OCI-LY1 (cell line): ENCODE measurements at regions not wholly inside any gene's neighbourhood (a gene's known extent, or its start where the extent isn't known, plus 50 kb on each side); places are given as distances from the start of the nearest gene placed in this dataset.

Experiments used
- H2AFZ ChIP-seq: fragments of 200-600 bp; sonication (generic), shearing (Covaris generic); 2 replicates; pipeline ENCODE4 v1.6.0; 2014; ENCODE audit warnings: antibody characterized with exemption, mild to moderate bottlenecking, low read length
- H3F3A ChIP-seq: fragments of 200-600 bp; sonication (generic), shearing (Covaris generic); 2 replicates; pipeline ENCODE4 v1.6.0; 2014; ENCODE audit warnings: mild to moderate bottlenecking, antibody characterized with exemption, low read length, moderate library complexity; ENCODE audit not compliant: insufficient read depth
- H3K27ac ChIP-seq: fragments of 200-600 bp; sonication (generic); 2 replicates; pipeline ENCODE4 v1.5.1; 2014; ENCODE audit warnings: low read length, mixed run types, mild to moderate bottlenecking, low read depth; ENCODE audit not compliant: poor library complexity, severe bottlenecking
- H3K27me3 ChIP-seq: fragments of 200-600 bp; sonication (generic); 2 replicates; pipeline ENCODE4 v1.6.0; 2014; ENCODE audit warnings: antibody characterized with exemption, mild to moderate bottlenecking, low read length, moderate library complexity; ENCODE audit not compliant: insufficient read depth
- H3K36me3 ChIP-seq: fragments of 200-600 bp; sonication (generic); 2 replicates; pipeline ENCODE4 v1.6.1; 2014; ENCODE audit warnings: mild to moderate bottlenecking, antibody characterized with exemption, low read length, moderate library complexity, mixed read lengths; ENCODE audit not compliant: insufficient read depth
- H3K4me1 ChIP-seq: fragments of 200-600 bp; sonication (generic); 2 replicates; pipeline ENCODE4 v1.5.1; 2014; ENCODE audit warnings: mild to moderate bottlenecking, low read length, moderate library complexity; ENCODE audit not compliant: insufficient read depth, severe bottlenecking
- H3K4me2 ChIP-seq: fragments of 200-600 bp; sonication (generic), shearing (Covaris generic); 2 replicates; pipeline ENCODE4 v1.6.1; 2014; ENCODE audit warnings: low read length
- H3K4me3 ChIP-seq: fragments of 200-600 bp; sonication (generic); 2 replicates; pipeline ENCODE4 v1.5.1; 2014; ENCODE audit warnings: low read length, low read depth, mild to moderate bottlenecking, mixed read lengths; ENCODE audit not compliant: poor library complexity, severe bottlenecking
- H3K79me2 ChIP-seq: fragments of 200-600 bp; shearing (Covaris generic); 2 replicates; pipeline ENCODE4 v1.6.1; 2016; ENCODE audit warnings: mixed run types, low read length, mixed read lengths; ENCODE audit not compliant: insufficient read depth
- H3K9ac ChIP-seq: fragments of 200-600 bp; sonication (generic), shearing (Covaris generic); 2 replicates; pipeline ENCODE4 v1.6.1; 2014; ENCODE audit warnings: mild to moderate bottlenecking, low read length, mixed read lengths
- H3K9me2 ChIP-seq: fragments of 200-600 bp; sonication (generic), shearing (Covaris generic); 2 replicates; pipeline ENCODE4 v1.6.1; 2014; ENCODE audit warnings: low read depth, mild to moderate bottlenecking, low read length, mixed read lengths
- H3K9me3 ChIP-seq: fragments of 200-600 bp; shearing (Covaris generic); 2 replicates; pipeline ENCODE4 v1.6.1; 2014; ENCODE audit warnings: low read length, mixed read lengths
- H4K20me1 ChIP-seq: fragments of 200-600 bp; sonication (generic), shearing (Covaris generic); 2 replicates; pipeline ENCODE4 v1.6.0; 2016; ENCODE audit warnings: mild to moderate bottlenecking, low read length; ENCODE audit not compliant: insufficient read depth
- CTCF ChIP-seq: fragments of 200-600 bp; sonication (generic), shearing (Covaris generic); IDR thresholded peaks from 2 replicates; pipeline ENCODE4 v1.5.1; 2017; ENCODE audit warnings: mild to moderate bottlenecking, antibody characterized with exemption, low read length, moderate library complexity, mixed read lengths
- EZH2 ChIP-seq: fragments of 200-600 bp; sonication (generic), shearing (Covaris generic); IDR thresholded peaks from 2 replicates; pipeline ENCODE4 v1.8.0; 2017; ENCODE audit warnings: borderline replicate concordance, mixed run types, mild to moderate bottlenecking, antibody characterized with exemption, low read length, moderate library complexity, mixed read lengths

- H3K9me3 ChIP-seq = no peaks in the 10 kb centered on the region
- H3K79me2 ChIP-seq = no peaks in the 10 kb centered on the region
- no peaks in the 10 kb centered on the region for H3F3A ChIP-seq
- TF ChIP-seq CTCF (no peak), EZH2 (no peak)
- H3K27me3 ChIP-seq = no peaks in the 10 kb centered on the region
- no peaks in the 10 kb centered on the region for H3K9me2 ChIP-seq
- H2AFZ ChIP-seq = no peak overlapping the region
- H3K36me3 ChIP-seq = no peaks in the 10 kb centered on the region
- H3K9ac ChIP-seq = no peak overlapping the region
- H3K4me1 ChIP-seq = no peaks in the 10 kb centered on the region
- H3K4me2 ChIP-seq = no peak overlapping the region
- H3K27ac ChIP-seq = no peak overlapping the region
- no peak overlapping the region for H3K4me3 ChIP-seq
- no peaks in the 10 kb centered on the region for H4K20me1 ChIP-seq
Observed at GRCh38 chr5:25562656-25563055, 917.9 kb upstream of the CDH10 start.

GRCh38 chr5:25554077-25554476 is 909.3 kb upstream of the CDH10 start:
- no peak overlapping the region for H3K4me3 ChIP-seq
- no peak overlapping the region for H3K9ac ChIP-seq
- no peaks in the 10 kb centered on the region for H3K4me1 ChIP-seq
- no peaks in the 10 kb centered on the region for H3K27me3 ChIP-seq
- H3K27ac ChIP-seq = no peak overlapping the region
- no peak overlapping the region for H2AFZ ChIP-seq
- no peak overlapping the region for H3K4me2 ChIP-seq
- no peaks in the 10 kb centered on the region for H3F3A ChIP-seq
- H3K79me2 ChIP-seq = no peaks in the 10 kb centered on the region
- no peaks in the 10 kb centered on the region for H4K20me1 ChIP-seq
- H3K9me3 ChIP-seq = no peaks in the 10 kb centered on the region
- H3K36me3 ChIP-seq = no peaks in the 10 kb centered on the region
- H3K9me2 ChIP-seq = no peaks in the 10 kb centered on the region
- no peak for TF ChIP-seq CTCF
- no peak for TF ChIP-seq EZH2

- no peaks in the 10 kb centered on the region for H3K9me2 ChIP-seq
- no peaks in the 10 kb centered on the region for H4K20me1 ChIP-seq
- TF ChIP-seq EZH2 = no peak
- no peak for TF ChIP-seq CTCF
- no peak overlapping the region for H3K4me3 ChIP-seq
- no peaks in the 10 kb centered on the region for H3K4me1 ChIP-seq
- no peak overlapping the region for H3K27ac ChIP-seq
- H3K9ac ChIP-seq = no peak overlapping the region
- H3K27me3 ChIP-seq = no peaks in the 10 kb centered on the region
- H3F3A ChIP-seq = no peaks in the 10 kb centered on the region
- H3K9me3 ChIP-seq = no peaks in the 10 kb centered on the region
- no peaks in the 10 kb centered on the region for H3K79me2 ChIP-seq
- no peak overlapping the region for H3K4me2 ChIP-seq
- H3K36me3 ChIP-seq = no peaks in the 10 kb centered on the region
- no peak overlapping the region for H2AFZ ChIP-seq
Observed at GRCh38 chr5:25552871-25553481, 908.2 kb upstream of the CDH10 start.
